GM19395 (cell line): ENCODE measurements at regions not wholly inside any gene's neighbourhood (a gene's known extent, or its start where the extent isn't known, plus 50 kb on each side); places are given as distances from the start of the nearest gene placed in this dataset.

Experiments used
- ATAC-seq: cut with Tn5 transposase; IDR thresholded peaks from one replicate; pipeline ENCODE4 v1.9.1; 2021; ENCODE audit warnings: mild to moderate bottlenecking, moderate library complexity; ENCODE audit not compliant: unreplicated experiment

- no peak for ATAC-seq
Measured at GRCh38 chr17:56648321-56648720, 54.8 kb downstream of the NOG start.

- ATAC-seq: no peak
Measured at GRCh38 chr17:56648806-56649205, 55.3 kb downstream of the NOG start.

- ATAC-seq: no peak
Measured at GRCh38 chr17:56652628-56653027, 59.1 kb downstream of the NOG start.

- ATAC-seq: peak; percentile 97
Measured at GRCh38 chr17:56653877-56654276, 60.4 kb downstream of the NOG start.

- ATAC-seq: no peak
Measured at GRCh38 chr17:56656701-56657327, 63.3 kb downstream of the NOG start.

- no peak for ATAC-seq
Measured at GRCh38 chr17:56658648-56659047, 65.1 kb downstream of the NOG start.

- ATAC-seq: no peak
Measured at GRCh38 chr17:56659622-56660021, 66.1 kb downstream of the NOG start.

- no peak for ATAC-seq
Measured at GRCh38 chr17:56661906-56662305, 68.4 kb downstream of the NOG start.

GRCh38 chr17:56665864-56666263 lies 72.4 kb downstream of the NOG start:
- no peak for ATAC-seq

- no peak for ATAC-seq
Measured at GRCh38 chr17:56667925-56668458, 74.5 kb downstream of the NOG start.

GRCh38 chr17:56672195-56672594 lies 78.7 kb downstream of the NOG start:
- no peak for ATAC-seq

- ATAC-seq: no peak
Measured at GRCh38 chr17:56674401-56674925, 81.0 kb downstream of the NOG start.

GRCh38 chr17:56675876-56676660 lies 82.6 kb downstream of the NOG start:
- no peak for ATAC-seq

- ATAC-seq: no peak
Measured at GRCh38 chr17:56676810-56677209, 83.3 kb downstream of the NOG start.

- no peak for ATAC-seq
Measured at GRCh38 chr17:56678249-56679114, 85.0 kb downstream of the NOG start.

GRCh38 chr17:56679115-56679776 lies 85.7 kb downstream of the NOG start:
- no peak for ATAC-seq

- ATAC-seq: no peak
Measured at GRCh38 chr17:56679777-56680422, 86.4 kb downstream of the NOG start.

GRCh38 chr17:56680676-56681075 lies 87.2 kb downstream of the NOG start:
- no peak for ATAC-seq

- peak; percentile 70 for ATAC-seq
Measured at GRCh38 chr17:56681561-56682266, 88.2 kb downstream of the NOG start.
